ENCODE measurements at regions not wholly inside any gene's neighbourhood (a gene's known extent, or its start where the extent isn't known, plus 50 kb on each side); places are given as distances from the start of the nearest gene placed in this dataset.

GRCh38 chr2:238634701-238635357 is 208.1 kb downstream of the ASB1 start:
- no peaks in the 10 kb centered on the region for H3K36me3 ChIP-seq
- H3K27me3 ChIP-seq = no peaks in the 10 kb centered on the region
- H3K4me1 ChIP-seq = no peaks in the 10 kb centered on the region
- 95% methylated on average over 5 of the region's 12 CpGs; no CpG with 5 or more reads in 1 of the 2 donors for WGBS, 2 donors (ENCODE audit: low coverage in 1 of 2)
- H3K27ac ChIP-seq = no peak overlapping the region
- no peak for ATAC-seq
- no peak overlapping the region for H3K4me3 ChIP-seq
- H3K9me3 ChIP-seq = no peaks in the 10 kb centered on the region
- TF ChIP-seq EP300 (IDR thresholded peaks at IDR 0.05) (no peak), POLR2AphosphoS5 (IDR thresholded peaks at IDR 0.05) (no peak), POLR2A (IDR thresholded peaks at IDR 0.05) (no peak), CTCF (IDR thresholded peaks at IDR 0.05) (no peak)

- Histone ChIP-seq H3K4me1 (no peaks in the 10 kb centered on the region), H3K9me3 (no peaks in the 10 kb centered on the region), H3K27me3 (no peaks in the 10 kb centered on the region), H3K4me3 (no peak overlapping the region), H3K27ac (no peak overlapping the region), H3K36me3 (no peaks in the 10 kb centered on the region)
- 83% methylated on average over 2 of the region's 8 CpGs for WGBS, 2 donors (ENCODE audit: low coverage in 1 of 2)
- TF ChIP-seq EP300 (IDR thresholded peaks at IDR 0.05) (no peak), CTCF (IDR thresholded peaks at IDR 0.05) (no peak), POLR2AphosphoS5 (IDR thresholded peaks at IDR 0.05) (no peak), POLR2A (IDR thresholded peaks at IDR 0.05) (no peak)
- no peak for ATAC-seq
These were observed 208.9 kb downstream of the ASB1 start for GRCh38 chr2:238635647-238636051.

GRCh38 chr2:238636269-238637073 is 209.7 kb downstream of the ASB1 start:
- no peaks in the 10 kb centered on the region for H3K4me1 ChIP-seq
- TF ChIP-seq POLR2A (IDR thresholded peaks at IDR 0.05) (no peak), EP300 (IDR thresholded peaks at IDR 0.05) (no peak)
- H3K9me3 ChIP-seq = no peaks in the 10 kb centered on the region
- H3K4me3 ChIP-seq = no peak overlapping the region
- no peaks in the 10 kb centered on the region for H3K36me3 ChIP-seq
- no peaks in the 10 kb centered on the region for H3K27me3 ChIP-seq
- no peak for ATAC-seq
- WGBS, 2 donors (ENCODE audit: low coverage in 1 of 2) = 71 to 75% methylated on average over 6 to 9 of the region's 23 CpGs
- H3K27ac ChIP-seq = no peak overlapping the region

- H3K9me3 ChIP-seq = no peaks in the 10 kb centered on the region
- no peaks in the 10 kb centered on the region for H3K36me3 ChIP-seq
- WGBS, 2 donors (ENCODE audit: low coverage in 1 of 2) = 81 to 93% methylated on average over 7 to 12 of the region's 20 CpGs
- no peak overlapping the region for H3K4me3 ChIP-seq
- H3K27ac ChIP-seq = no peak overlapping the region
- no peak for ATAC-seq
- H3K27me3 ChIP-seq = no peaks in the 10 kb centered on the region
- no peaks in the 10 kb centered on the region for H3K4me1 ChIP-seq
- TF ChIP-seq CTCF (IDR thresholded peaks at IDR 0.05) = no peak
- no peak for TF ChIP-seq POLR2A (IDR thresholded peaks at IDR 0.05)
These were observed 209.5 kb upstream of the TWIST2 start for GRCh38 chr2:238638100-238638981.

- TF ChIP-seq CTCF (IDR thresholded peaks at IDR 0.05) = no peak
- no peak for TF ChIP-seq POLR2AphosphoS5 (IDR thresholded peaks at IDR 0.05)
- TF ChIP-seq EP300 (IDR thresholded peaks at IDR 0.05) = no peak
- no peak for TF ChIP-seq POLR2A (IDR thresholded peaks at IDR 0.05)
- no peaks in the 10 kb centered on the region for H3K36me3 ChIP-seq
- H3K9me3 ChIP-seq = no peaks in the 10 kb centered on the region
- H3K27me3 ChIP-seq = no peaks in the 10 kb centered on the region
- H3K27ac ChIP-seq = no peak overlapping the region
- WGBS, 2 donors (ENCODE audit: low coverage in 1 of 2) = 81 to 92% methylated on average over 9 to 14 of the region's 17 CpGs
- H3K4me3 ChIP-seq = no peak overlapping the region
- H3K4me1 ChIP-seq = peaks cover 0 to 4% (median 2%) of the 10 kb centered on the region in 3 donors
- no peak for ATAC-seq
These were observed 208.8 kb upstream of the TWIST2 start for GRCh38 chr2:238638982-238639628.

Data from gastroesophageal sphincter (tissue), 4 donors.